ENCODE measurements at regions not wholly inside any gene's neighbourhood (a gene's known extent, or its start where the extent isn't known, plus 50 kb on each side); places are given as distances from the start of the nearest gene placed in this dataset.
A peak's percentile ranks its signal among the peaks of the same experiment; 100 is the strongest.
"Not testable (repeated sequence)": the region's sequence is repeated elsewhere in the genome, so short reads cannot be mapped to it uniquely, and the experiment has no call there.

GRCh38 chr3:198096015-198096414, 136.0 kb downstream of the LMLN start:
- intact Hi-C loops (cut with DNase I): no loop called here
- no peak for DNase-seq (ENCODE audit: low spot score)

- DNase-seq (ENCODE audit: low spot score): no peak
- intact Hi-C loops (cut with DNase I): no loop called here
Observed at GRCh38 chr3:198097048-198097447, 137.0 kb downstream of the LMLN start.

GRCh38 chr3:198098661-198099081, 138.7 kb downstream of the LMLN start:
- DNase-seq (ENCODE audit: low spot score); intact Hi-C loops (cut with DNase I): not testable (repeated sequence)

GRCh38 chr3:198103070-198103469, 143.1 kb downstream of the LMLN start:
- DNase-seq (ENCODE audit: low spot score); intact Hi-C loops (cut with DNase I): not testable (repeated sequence)

GRCh38 chr3:198106265-198106664, 146.2 kb downstream of the LMLN start:
- no peak for DNase-seq (ENCODE audit: low spot score)
- intact Hi-C loops (cut with DNase I): no loop called here

- no peak for DNase-seq (ENCODE audit: low spot score)
- intact Hi-C loops (cut with DNase I): no loop called here
Observed at GRCh38 chr3:198107840-198108734, 148.1 kb downstream of the LMLN start.

- intact Hi-C loops (cut with DNase I): no loop called here
- DNase-seq (ENCODE audit: low spot score): no peak
Observed at GRCh38 chr3:198109883-198110282, 149.9 kb downstream of the LMLN start.

- DNase-seq (ENCODE audit: low spot score): no peak
- intact Hi-C loops (cut with DNase I): no loop called here
Observed at GRCh38 chr3:198112031-198112430, 152.0 kb downstream of the LMLN start.

GRCh38 chr3:198113206-198114053, 153.4 kb downstream of the LMLN start:
- intact Hi-C loops (cut with DNase I): no loop called here
- DNase-seq (ENCODE audit: low spot score): peak; percentile 83

GRCh38 chr3:198114516-198114915, 154.5 kb downstream of the LMLN start:
- intact Hi-C loops (cut with DNase I); DNase-seq (ENCODE audit: low spot score): not testable (repeated sequence)

- DNase-seq (ENCODE audit: low spot score); intact Hi-C loops (cut with DNase I): not testable (repeated sequence)
Observed at GRCh38 chr3:198122184-198122583, 162.2 kb downstream of the LMLN start.

- intact Hi-C loops (cut with DNase I); DNase-seq (ENCODE audit: low spot score): not testable (repeated sequence)
Observed at GRCh38 chr3:198137038-198137835, 177.2 kb downstream of the LMLN start.

- DNase-seq (ENCODE audit: low spot score); intact Hi-C loops (cut with DNase I): not testable (repeated sequence)
Observed at GRCh38 chr3:198138205-198138604, 178.2 kb downstream of the LMLN start.

- intact Hi-C loops (cut with DNase I); DNase-seq (ENCODE audit: low spot score): not testable (repeated sequence)
Observed at GRCh38 chr3:198139037-198139436, 179.0 kb downstream of the LMLN start.

- intact Hi-C loops (cut with DNase I); DNase-seq (ENCODE audit: low spot score): not testable (repeated sequence)
Observed at GRCh38 chr3:198139513-198140167, 179.6 kb downstream of the LMLN start.

GRCh38 chr3:198143300-198144137, 183.5 kb downstream of the LMLN start:
- DNase-seq (ENCODE audit: low spot score); intact Hi-C loops (cut with DNase I): not testable (repeated sequence)

GRCh38 chr3:198145231-198145784, 185.3 kb downstream of the LMLN start:
- intact Hi-C loops (cut with DNase I); DNase-seq (ENCODE audit: low spot score): not testable (repeated sequence)

GRCh38 chr3:198146070-198146469, 186.1 kb downstream of the LMLN start:
- intact Hi-C loops (cut with DNase I); DNase-seq (ENCODE audit: low spot score): not testable (repeated sequence)

Measured in cardiac septum (tissue), 1 donor.